Tibial nerve (tissue), 4 donors: ENCODE measurements at regions not wholly inside any gene's neighbourhood (a gene's known extent, or its start where the extent isn't known, plus 50 kb on each side); places are given as distances from the start of the nearest gene placed in this dataset.
"Not testable (repeated sequence)": the region's sequence is repeated elsewhere in the genome, so short reads cannot be mapped to it uniquely, and the experiment has no call there.

Experiments
- CTCF ChIP-seq, 5 experiments: fragments of 200-600 bp in 3 of 5; fragments of 450-650 bp in 2 of 5; sonication (generic) in 3 of 5; IDR thresholded peaks; one replicate each; pipeline ENCODE4 v1.5.1; 2016 to 2019; ENCODE audit warnings: antibody characterized with exemption in 5 of 5, mild to moderate bottlenecking in 3 of 5, moderate library complexity in 2 of 5
- EP300 ChIP-seq, 2 donors: sonication (generic); formaldehyde crosslinking; IDR thresholded peaks; one replicate each; pipeline ENCODE4 v1.6.1; 2017; ENCODE audit warnings: antibody characterized with exemption in 2 of 2, mild to moderate bottlenecking in 1 of 2
- POLR2A ChIP-seq, 2 donors: fragments of 450-650 bp; IDR thresholded peaks; one replicate each; pipeline ENCODE4 v1.6.1; 2017; ENCODE audit warnings: antibody characterized with exemption in 2 of 2, mild to moderate bottlenecking in 2 of 2, moderate library complexity in 2 of 2

GRCh38 chr16:22611128-22611527, 100.4 kb downstream of the NPIPB5 start:
- not testable (repeated sequence) for TF ChIP-seq CTCF, POLR2A, EP300 (IDR thresholded peaks at IDR 0.05)
